Stimulated activated naive B cell treated with anti-CD40 and anti-IgM and Interleukin-4, amounts not matched to agents 10 μg/mL and 1 μg/mL and 100 μg/mL, for 72 hours (primary cell): ENCODE measurements at regions not wholly inside any gene's neighbourhood (a gene's known extent, or its start where the extent isn't known, plus 50 kb on each side); places are given as distances from the start of the nearest gene placed in this dataset.

ENCODE experiments used
- ATAC-seq, 2 donors: fragments of 150-1000 bp; cut with Tn5 transposase; replicated peaks; 2 replicates each; pipeline ENCODE4 v1.10.0; 2021; ENCODE audit warnings: moderate library complexity in 1 of 2
- DNase-seq: peaks from one replicate; pipeline ENCODE4 v3.0.0; 2021
- H3K27ac Mint-ChIP-seq: one replicate; pipeline ENCODE4 v1.8.0; 2022; ENCODE audit warnings: mild to moderate bottlenecking, mixed read lengths
- H3K27me3 Mint-ChIP-seq, 2 donors: one replicate each; pipeline ENCODE4 v1.8.0; 2022; ENCODE audit warnings: mixed read lengths in 2 of 2
- H3K36me3 Mint-ChIP-seq, 2 donors: one replicate each; pipeline ENCODE4 v1.8.0; 2022; ENCODE audit warnings: mixed read lengths in 2 of 2, mild to moderate bottlenecking in 1 of 2
- H3K4me1 Mint-ChIP-seq, 2 donors: one replicate each; pipeline ENCODE4 v1.8.0; 2022; ENCODE audit warnings: mixed read lengths in 2 of 2, mild to moderate bottlenecking in 1 of 2
- H3K4me3 Mint-ChIP-seq, 2 donors: one replicate each; pipeline ENCODE4 v1.8.0; 2022; ENCODE audit warnings: mild to moderate bottlenecking in 2 of 2, mixed read lengths in 2 of 2, moderate library complexity in 1 of 2
- H3K9me3 Mint-ChIP-seq, 2 donors: one replicate each; pipeline ENCODE4 v1.8.0; 2022; ENCODE audit warnings: mixed read lengths in 2 of 2, mild to moderate bottlenecking in 1 of 2

GRCh38 chr11:26044389-26044788 is 287.5 kb upstream of the ANO3 start:
- Mint-ChIP-seq H3K36me3 (no peaks in the 10 kb centered on the region), H3K27me3 (no peaks in the 10 kb centered on the region), H3K4me1 (peaks cover 5 to 7% of the 10 kb centered on the region in 2 donors), H3K9me3 (peaks cover 0 to 2% of the 10 kb centered on the region in 2 donors), H3K27ac (no peak overlapping the region), H3K4me3 (no peak overlapping the region)
- ATAC-seq (no peak), DNase-seq (no peak)

- Mint-ChIP-seq H3K27ac (no peak overlapping the region), H3K36me3 (no peaks in the 10 kb centered on the region), H3K4me1 (peaks cover 5 to 7% of the 10 kb centered on the region in 2 donors), H3K4me3 (no peak overlapping the region), H3K9me3 (peaks cover 0 to 2% of the 10 kb centered on the region in 2 donors), H3K27me3 (no peaks in the 10 kb centered on the region)
- ATAC-seq (no peak), DNase-seq (no peak)
Observed at GRCh38 chr11:26045082-26045481, 286.8 kb upstream of the ANO3 start.

GRCh38 chr11:26048271-26048670 is 283.7 kb upstream of the ANO3 start:
- H3K36me3 Mint-ChIP-seq = no peaks in the 10 kb centered on the region
- H3K4me3 Mint-ChIP-seq = no peak overlapping the region
- no peaks in the 10 kb centered on the region for H3K27me3 Mint-ChIP-seq
- DNase-seq (no peak), ATAC-seq (no peak)
- H3K9me3 Mint-ChIP-seq = peaks cover 0 to 2% of the 10 kb centered on the region in 2 donors
- H3K4me1 Mint-ChIP-seq = peaks cover 3 to 5% of the 10 kb centered on the region in 2 donors
- H3K27ac Mint-ChIP-seq = no peak overlapping the region

GRCh38 chr11:26053966-26054365 is 278.0 kb upstream of the ANO3 start:
- Mint-ChIP-seq H3K36me3 (no peaks in the 10 kb centered on the region), H3K9me3 (peaks cover 0 to 5% of the 10 kb centered on the region in 2 donors), H3K4me1 (peaks cover 0 to 3% of the 10 kb centered on the region in 2 donors), H3K4me3 (no peak overlapping the region), H3K27ac (no peak overlapping the region), H3K27me3 (no peaks in the 10 kb centered on the region)
- ATAC-seq (no peak), DNase-seq (no peak)

- Mint-ChIP-seq H3K9me3 (peaks cover 0 to 8% of the 10 kb centered on the region in 2 donors), H3K36me3 (no peaks in the 10 kb centered on the region), H3K27ac (no peak overlapping the region), H3K4me1 (peaks cover 15 to 18% of the 10 kb centered on the region in 2 donors), H3K27me3 (no peaks in the 10 kb centered on the region), H3K4me3 (no peak overlapping the region)
- ATAC-seq (no peak), DNase-seq (no peak)
Observed at GRCh38 chr11:26062660-26063059, 269.3 kb upstream of the ANO3 start.

GRCh38 chr11:26063915-26064314 is 268.0 kb upstream of the ANO3 start:
- Mint-ChIP-seq H3K27me3 (no peaks in the 10 kb centered on the region), H3K27ac (no peak overlapping the region), H3K4me3 (no peak overlapping the region), H3K4me1 (peaks cover 15 to 18% of the 10 kb centered on the region in 2 donors), H3K9me3 (peaks cover 0 to 8% of the 10 kb centered on the region in 2 donors), H3K36me3 (no peaks in the 10 kb centered on the region)
- ATAC-seq = peak; percentile 77 to 81
- no peak for DNase-seq

GRCh38 chr11:26065944-26066343 is 266.0 kb upstream of the ANO3 start:
- DNase-seq = no peak
- Mint-ChIP-seq H3K9me3 (peaks cover 0 to 8% of the 10 kb centered on the region in 2 donors), H3K27ac (no peak overlapping the region), H3K27me3 (no peaks in the 10 kb centered on the region), H3K4me1 (peaks cover 15 to 18% of the 10 kb centered on the region in 2 donors), H3K36me3 (no peaks in the 10 kb centered on the region), H3K4me3 (no peak overlapping the region)
- ATAC-seq = peak in 1 of 2 donors; percentile 57

GRCh38 chr11:26070714-26071380 is 261.1 kb upstream of the ANO3 start:
- H3K4me1 Mint-ChIP-seq = peaks cover 0 to 3% of the 10 kb centered on the region in 2 donors
- no peak for DNase-seq
- H3K4me3 Mint-ChIP-seq = no peak overlapping the region

GRCh38 chr11:26072614-26073153 is 259.2 kb upstream of the ANO3 start:
- H3K27me3 Mint-ChIP-seq = no peaks in the 10 kb centered on the region
- DNase-seq (no peak), ATAC-seq (no peak)
- no peaks in the 10 kb centered on the region for H3K36me3 Mint-ChIP-seq
- no peak overlapping the region for H3K27ac Mint-ChIP-seq
- H3K4me1 Mint-ChIP-seq = no peaks in the 10 kb centered on the region
- H3K9me3 Mint-ChIP-seq = no peaks in the 10 kb centered on the region
- no peak overlapping the region for H3K4me3 Mint-ChIP-seq

More at GRCh38 chr11:26070714-26071380, 261.1 kb upstream of the ANO3 start:
- no peak for ATAC-seq
- H3K27me3 Mint-ChIP-seq = no peaks in the 10 kb centered on the region
- H3K36me3 Mint-ChIP-seq = no peaks in the 10 kb centered on the region
- H3K9me3 Mint-ChIP-seq = peaks cover 0 to 8% of the 10 kb centered on the region in 2 donors
- no peak overlapping the region for H3K27ac Mint-ChIP-seq

- no peaks in the 10 kb centered on the region for H3K27me3 Mint-ChIP-seq
- no peaks in the 10 kb centered on the region for H3K9me3 Mint-ChIP-seq
- H3K4me1 Mint-ChIP-seq = no peaks in the 10 kb centered on the region
- ATAC-seq (no peak), DNase-seq (no peak)
- no peaks in the 10 kb centered on the region for H3K36me3 Mint-ChIP-seq
- no peak overlapping the region for H3K4me3 Mint-ChIP-seq
- no peak overlapping the region for H3K27ac Mint-ChIP-seq
Observed at GRCh38 chr11:26073646-26074045, 258.3 kb upstream of the ANO3 start.

- DNase-seq = no peak
- H3K4me1 Mint-ChIP-seq = no peaks in the 10 kb centered on the region
- ATAC-seq = no peak
Observed at GRCh38 chr11:26076233-26076990, 255.5 kb upstream of the ANO3 start.

GRCh38 chr11:26078231-26078821 is 253.6 kb upstream of the ANO3 start:
- Mint-ChIP-seq H3K36me3 (no peaks in the 10 kb centered on the region), H3K27me3 (no peaks in the 10 kb centered on the region), H3K9me3 (peaks cover 0 to 1% of the 10 kb centered on the region in 2 donors), H3K27ac (no peak overlapping the region), H3K4me1 (no peaks in the 10 kb centered on the region), H3K4me3 (no peak overlapping the region)
- DNase-seq = no peak
- ATAC-seq = no peak

More at GRCh38 chr11:26076233-26076990, 255.5 kb upstream of the ANO3 start:
- Mint-ChIP-seq H3K27ac (no peak overlapping the region), H3K9me3 (no peaks in the 10 kb centered on the region), H3K27me3 (no peaks in the 10 kb centered on the region), H3K4me3 (no peak overlapping the region), H3K36me3 (no peaks in the 10 kb centered on the region)

GRCh38 chr11:26084313-26084712 is 247.6 kb upstream of the ANO3 start:
- no peak overlapping the region for H3K27ac Mint-ChIP-seq
- H3K27me3 Mint-ChIP-seq = no peaks in the 10 kb centered on the region
- H3K9me3 Mint-ChIP-seq = peaks cover 3 to 4% of the 10 kb centered on the region in 2 donors

GRCh38 chr11:26086028-26086427 is 245.9 kb upstream of the ANO3 start:
- ATAC-seq = no peak
- H3K4me1 Mint-ChIP-seq = peaks cover 7 to 14% of the 10 kb centered on the region in 2 donors
- no peak overlapping the region for H3K4me3 Mint-ChIP-seq
- H3K36me3 Mint-ChIP-seq = peaks cover 3% of the 10 kb centered on the region in 2 donors
- peaks cover 7% of the 10 kb centered on the region in 2 donors for H3K9me3 Mint-ChIP-seq
- no peaks in the 10 kb centered on the region for H3K27me3 Mint-ChIP-seq
- H3K27ac Mint-ChIP-seq = no peak overlapping the region
- DNase-seq = no peak

More at GRCh38 chr11:26084313-26084712, 247.6 kb upstream of the ANO3 start:
- ATAC-seq = no peak
- no peak overlapping the region for H3K4me3 Mint-ChIP-seq
- DNase-seq = no peak
- H3K36me3 Mint-ChIP-seq = peaks cover 2 to 3% of the 10 kb centered on the region in 2 donors
- peaks cover 4 to 5% of the 10 kb centered on the region in 2 donors for H3K4me1 Mint-ChIP-seq
